Activated CD8-positive, alpha-beta T cell treated with anti-CD3 and anti-CD28 coated beads, Interleukin-2, amount 10 ng/mL, durations not matched to agents 7 days and 5 days (primary cell): ENCODE measurements at regions not wholly inside any gene's neighbourhood (a gene's known extent, or its start where the extent isn't known, plus 50 kb on each side); places are given as distances from the start of the nearest gene placed in this dataset.

Experiments
- ATAC-seq: fragments of 150-1000 bp; cut with Tn5 transposase; one replicate; pipeline ENCODE4 v1.10.0; 2021; ENCODE audit warnings: moderate library complexity
- CTCF ChIA-PET: fragments of 350-600 bp; sonication (Branson Sonifier 250); formaldehyde crosslinking; loops from one replicate; lab custom pipeline; 2021; ENCODE audit warnings: antibody characterized with exemption; lab: Charles Lee
- POLR2A ChIA-PET: fragments of 350-600 bp; sonication (Branson Sonifier 250); formaldehyde crosslinking; loops from one replicate; lab custom pipeline; 2021; ENCODE audit warnings: antibody characterized with exemption; lab: Charles Lee
- DNase-seq: peaks from one replicate; pipeline ENCODE4 v3.0.0-alpha.2; 2020
- H3K27ac Mint-ChIP-seq: one replicate; pipeline ENCODE4 v1.8.0; 2021; ENCODE audit warnings: mild to moderate bottlenecking, mixed read lengths
- H3K27me3 Mint-ChIP-seq: one replicate; pipeline ENCODE4 v1.8.0; 2021; ENCODE audit warnings: low read depth, mixed read lengths
- H3K36me3 Mint-ChIP-seq: one replicate; pipeline ENCODE4 v1.8.0; 2021; ENCODE audit warnings: low read depth, mixed read lengths
- H3K4me1 Mint-ChIP-seq: one replicate; pipeline ENCODE4 v1.8.0; 2021; ENCODE audit warnings: low read depth, mixed read lengths
- H3K4me3 Mint-ChIP-seq: one replicate; pipeline ENCODE4 v1.8.0; 2021; ENCODE audit warnings: mild to moderate bottlenecking, mixed read lengths
- H3K9me3 Mint-ChIP-seq: one replicate; pipeline ENCODE4 v1.8.0; 2022; ENCODE audit warnings: mixed read lengths; ENCODE audit not compliant: insufficient read depth

GRCh38 chr19:23460656-23461055 is 65.4 kb upstream of the ZNF91 start:
- DNase-seq (no peak), ATAC-seq (no peak)
- ChIA-PET POLR2A (no interaction called here), CTCF (no interaction called here)
- Mint-ChIP-seq H3K36me3 (no peaks in the 10 kb centered on the region), H3K4me1 (no peaks in the 10 kb centered on the region), H3K27ac (no peak overlapping the region), H3K4me3 (no peak overlapping the region), H3K27me3 (no peaks in the 10 kb centered on the region), H3K9me3 (peaks cover 25% of the 10 kb centered on the region)
